H1 (cell line): ENCODE measurements at regions not wholly inside any gene's neighbourhood (a gene's known extent, or its start where the extent isn't known, plus 50 kb on each side); places are given as distances from the start of the nearest gene placed in this dataset.

ENCODE experiments used
- CEBPB ChIP-seq: IDR thresholded peaks from 2 replicates; pipeline ENCODE4 v1.6.1; 2012; ENCODE audit warnings: low read depth, low read length
- JUND ChIP-seq: IDR thresholded peaks from 2 replicates; pipeline ENCODE4 v1.6.1; 2011; ENCODE audit warnings: mild to moderate bottlenecking, improper control_type of control experiment, low read length
- TAF1 ChIP-seq: IDR thresholded peaks from 2 replicates; pipeline ENCODE4 v1.6.1; 2011; ENCODE audit warnings: mild to moderate bottlenecking, low read depth, low read length
- USF2 ChIP-seq: IDR thresholded peaks from 2 replicates; pipeline ENCODE4 v1.6.1; 2011; ENCODE audit warnings: low read length, improper control_type of control experiment

GRCh38 chr6:167469101-167469500 is 144.2 kb downstream of the TTLL2 start (continued):
- TF ChIP-seq USF2 (no peak), JUND (no peak), CEBPB (no peak), TAF1 (no peak)
